HL-60 (cell line): ENCODE measurements at regions not wholly inside any gene's neighbourhood (a gene's known extent, or its start where the extent isn't known, plus 50 kb on each side); places are given as distances from the start of the nearest gene placed in this dataset.

Experiments
- DNase-seq, 2 experiments: peaks; one replicate each; pipeline ENCODE4 v3.0.0-alpha.2; 2010 to 2020; ENCODE audit warnings: low read depth in 1 of 2, low spot score in 1 of 2
- H3K27ac ChIP-seq: fragments of 250-450 bp; sonication (Bioruptor Pico); replicated peaks from 2 replicates; pipeline ENCODE4 v1.5.1; 2020; ENCODE audit warnings: mild to moderate bottlenecking, moderate library complexity
- H3K27me3 ChIP-seq: fragments of 250-450 bp; sonication (Bioruptor Pico); 2 replicates; pipeline ENCODE4 v1.5.1; 2021; ENCODE audit warnings: mild to moderate bottlenecking, moderate library complexity; ENCODE audit not compliant: insufficient read depth, poor library complexity, severe bottlenecking
- H3K4me3 ChIP-seq: replicated peaks from 2 replicates; pipeline ENCODE4 v1.5.1; 2011; ENCODE audit warnings: mild to moderate bottlenecking, control low read depth, low read length; ENCODE audit not compliant: insufficient read depth
- CTCF ChIP-seq: IDR thresholded peaks from one replicate; pipeline ENCODE4 v1.5.1; 2011; ENCODE audit warnings: low read length, control low read depth, inconsistent platforms; ENCODE audit not compliant: insufficient read depth
- GABPA ChIP-seq: IDR thresholded peaks from 2 replicates; pipeline ENCODE4 v1.6.1; 2012; ENCODE audit warnings: low read depth
- POLR2AphosphoS5 ChIP-seq: IDR thresholded peaks from 2 replicates; pipeline ENCODE4 v1.6.1; 2012; ENCODE audit warnings: low read depth
- REST ChIP-seq: IDR thresholded peaks from 2 replicates; pipeline ENCODE4 v1.6.1; 2012; ENCODE audit warnings: low read depth; ENCODE audit not compliant: insufficient replicate concordance
- SPI1 ChIP-seq: IDR thresholded peaks from 2 replicates; pipeline ENCODE4 v1.6.1; 2012; ENCODE audit warnings: low read depth, mild to moderate bottlenecking, borderline replicate concordance

- H3K4me3 ChIP-seq: no peak overlapping the region
- no peak for DNase-seq
- H3K27me3 ChIP-seq: no peaks in the 10 kb centered on the region
- H3K27ac ChIP-seq: no peak overlapping the region
- TF ChIP-seq SPI1 (no peak), GABPA (no peak), REST (no peak), CTCF (no peak), POLR2AphosphoS5 (no peak)
These were observed 447.8 kb downstream of the SPRY1 start for GRCh38 chr4:123844374-123844773.

- Histone ChIP-seq H3K4me3 (no peak overlapping the region), H3K27me3 (no peaks in the 10 kb centered on the region), H3K27ac (no peak overlapping the region)
- no peak for DNase-seq
- TF ChIP-seq POLR2AphosphoS5 (no peak), CTCF (no peak), REST (no peak), GABPA (no peak)
These were observed 449.5 kb downstream of the SPRY1 start for GRCh38 chr4:123846092-123846491.

- no peak overlapping the region for H3K4me3 ChIP-seq
- DNase-seq: no peak
- no peak overlapping the region for H3K27ac ChIP-seq
- TF ChIP-seq REST: no peak
- no peak for TF ChIP-seq GABPA
- no peak for TF ChIP-seq SPI1
- no peak for TF ChIP-seq CTCF
- TF ChIP-seq POLR2AphosphoS5: no peak
- H3K27me3 ChIP-seq: no peaks in the 10 kb centered on the region
These were observed 450.0 kb downstream of the SPRY1 start for GRCh38 chr4:123846561-123846960.
